Fibroblast of lung (primary cell): ENCODE measurements at regions not wholly inside any gene's neighbourhood (a gene's known extent, or its start where the extent isn't known, plus 50 kb on each side); places are given as distances from the start of the nearest gene placed in this dataset.

ENCODE experiments used
- DNase-seq, 2 donors: peaks; one replicate each; pipeline versions ENCODE4 v3.0.0 to v3.0.0-alpha.2; 2010; ENCODE audit warnings: low read depth in 2 of 2
- H2AFZ ChIP-seq: 2 replicates; pipeline ENCODE4 v1.5.1; 2012; ENCODE audit warnings: low read length, control low read depth, inconsistent platforms
- H3K27ac ChIP-seq: 2 replicates; pipeline ENCODE4 v1.5.1; 2011; ENCODE audit warnings: low read length, control low read depth; ENCODE audit not compliant: insufficient read depth
- H3K27me3 ChIP-seq: 2 replicates; pipeline ENCODE4 v1.5.1; 2011; ENCODE audit warnings: mild to moderate bottlenecking, low read length; ENCODE audit not compliant: control insufficient read depth, insufficient read depth
- H3K36me3 ChIP-seq: 2 replicates; pipeline ENCODE4 v1.5.1; 2011; ENCODE audit warnings: low read length; ENCODE audit not compliant: control insufficient read depth, insufficient read depth
- H3K4me1 ChIP-seq: 2 replicates; pipeline ENCODE4 v1.5.1; 2011; ENCODE audit warnings: low read length; ENCODE audit not compliant: control insufficient read depth, insufficient read depth; ENCODE audit errors: extremely low read depth
- H3K4me2 ChIP-seq: 2 replicates; pipeline ENCODE4 v1.5.1; 2011; ENCODE audit warnings: low read length, control low read depth; ENCODE audit not compliant: insufficient read depth; ENCODE audit errors: extremely low read depth
- H3K4me3 ChIP-seq, 4 experiments: fragments of 200-600 bp in 1 of 4; sonication (generic) in 1 of 4; replicated peaks in 1 of 4; 2 replicates each; pipeline ENCODE4 v1.5.1; 2011 to 2016; ENCODE audit warnings: low read length in 4 of 4, low read depth in 3 of 4, mild to moderate bottlenecking in 3 of 4, control low read depth in 2 of 4, inconsistent platforms in 1 of 4, mixed read lengths in 1 of 4; ENCODE audit not compliant: insufficient read depth in 1 of 4; ENCODE audit errors: control extremely low read depth in 1 of 4
- H3K79me2 ChIP-seq: 2 replicates; pipeline ENCODE4 v1.5.1; 2012; ENCODE audit warnings: mild to moderate bottlenecking, low read length, inconsistent platforms; ENCODE audit not compliant: control insufficient read depth, insufficient read depth
- H3K9ac ChIP-seq: 2 replicates; pipeline ENCODE4 v1.5.1; 2011; ENCODE audit warnings: mild to moderate bottlenecking, low read length, control low read depth; ENCODE audit not compliant: insufficient read depth
- H3K9me3 ChIP-seq: 2 replicates; pipeline ENCODE4 v1.5.1; 2012; ENCODE audit warnings: low read depth, low read length; ENCODE audit not compliant: control insufficient read depth, insufficient read depth
- H4K20me1 ChIP-seq: 2 replicates; pipeline ENCODE4 v1.5.1; 2011; ENCODE audit warnings: low read length; ENCODE audit not compliant: control insufficient read depth, insufficient read depth; ENCODE audit errors: extremely low read depth
- CTCF ChIP-seq, 2 donors: IDR thresholded peaks in 1 of 2; conservative IDR thresholded peaks in 1 of 2; 1 replicate in 1 of 2; 2 replicates in 1 of 2; pipeline ENCODE4 v1.5.1; 2011 to 2012; ENCODE audit warnings: low read length in 2 of 2, control low read depth in 1 of 2, inconsistent platforms in 1 of 2, low read depth in 1 of 2, mild to moderate bottlenecking in 1 of 2
- EZH2 ChIP-seq: IDR thresholded peaks from 2 replicates; pipeline ENCODE4 v1.5.1; 2012; ENCODE audit warnings: low read length, control low read depth, mild to moderate bottlenecking; ENCODE audit errors: missing control alignments

- Histone ChIP-seq H3K79me2 (no peaks in the 10 kb centered on the region), H3K27me3 (no peaks in the 10 kb centered on the region), H3K4me2 (no peak overlapping the region), H3K4me3 (no peak overlapping the region), H3K4me1 (no peaks in the 10 kb centered on the region), H2AFZ (no peak overlapping the region), H3K27ac (no peak overlapping the region), H3K9me3 (no peaks in the 10 kb centered on the region), H4K20me1 (no peaks in the 10 kb centered on the region), H3K9ac (no peak overlapping the region), H3K36me3 (no peaks in the 10 kb centered on the region)
- no peak for TF ChIP-seq CTCF (conservative IDR thresholded peaks at IDR 0.05 in 1 of 2, IDR thresholded peaks at IDR 0.05 in 1 of 2; ENCODE audit: low read depth in 1 of 2, low read length in 2 of 2)
- TF ChIP-seq EZH2, result no peak
- no peak for DNase-seq
These were observed 67.9 kb upstream of the RMST start for GRCh38 chr12:97394657-97395056.

- Histone ChIP-seq H3K27me3 (no peaks in the 10 kb centered on the region), H3K9ac (no peak overlapping the region), H3K4me1 (no peaks in the 10 kb centered on the region), H3K79me2 (no peaks in the 10 kb centered on the region), H4K20me1 (no peaks in the 10 kb centered on the region), H2AFZ (no peak overlapping the region), H3K27ac (no peak overlapping the region), H3K9me3 (no peaks in the 10 kb centered on the region), H3K4me2 (no peak overlapping the region), H3K36me3 (no peaks in the 10 kb centered on the region), H3K4me3 (no peak overlapping the region)
- TF ChIP-seq CTCF (conservative IDR thresholded peaks at IDR 0.05 in 1 of 2, IDR thresholded peaks at IDR 0.05 in 1 of 2; ENCODE audit: low read depth in 1 of 2, low read length in 2 of 2), result no peak
- TF ChIP-seq EZH2, result no peak
- DNase-seq, result no peak
These were observed 65.6 kb upstream of the RMST start for GRCh38 chr12:97397008-97397407.

GRCh38 chr12:97398704-97399103 is 63.9 kb upstream of the RMST start:
- Histone ChIP-seq H3K9me3 (no peaks in the 10 kb centered on the region), H3K4me3 (no peak overlapping the region), H3K27me3 (no peaks in the 10 kb centered on the region), H3K4me1 (no peaks in the 10 kb centered on the region), H3K4me2 (no peak overlapping the region), H4K20me1 (no peaks in the 10 kb centered on the region), H3K36me3 (no peaks in the 10 kb centered on the region), H3K27ac (no peak overlapping the region), H3K79me2 (no peaks in the 10 kb centered on the region), H3K9ac (no peak overlapping the region), H2AFZ (no peak overlapping the region)
- no peak for DNase-seq
- TF ChIP-seq EZH2 (no peak), CTCF (conservative IDR thresholded peaks at IDR 0.05 in 1 of 2, IDR thresholded peaks at IDR 0.05 in 1 of 2; ENCODE audit: low read depth in 1 of 2, low read length in 2 of 2) (no peak)
